ENCODE measurements at regions not wholly inside any gene's neighbourhood (a gene's known extent, or its start where the extent isn't known, plus 50 kb on each side); places are given as distances from the start of the nearest gene placed in this dataset.

- no peak for TF ChIP-seq FOXA1 (IDR thresholded peaks at IDR 0.05)
- TF ChIP-seq SUZ12 (IDR thresholded peaks at IDR 0.05), result no peak
- no peak for TF ChIP-seq L3MBTL2 (conservative IDR thresholded peaks at IDR 0.05)
- TF ChIP-seq HDGF (IDR thresholded peaks at IDR 0.05; ENCODE audit: borderline replicate concordance), result no peak
- TF ChIP-seq LEF1 (IDR thresholded peaks at IDR 0.05; ENCODE audit: borderline replicate concordance), result no peak
- no peak for TF ChIP-seq ELF4 (IDR thresholded peaks at IDR 0.05)
- TF ChIP-seq SP1 (IDR thresholded peaks at IDR 0.05), result no peak
- no peak for TF ChIP-seq FOXK2 (IDR thresholded peaks at IDR 0.05)
- no peak for TF ChIP-seq ZNF384 (IDR thresholded peaks at IDR 0.05)
These were observed 886.2 kb downstream of the LTN1 start for GRCh38 chr21:28106370-28106890.

Data from HEK293T (cell line).